ENCODE measurements at regions not wholly inside any gene's neighbourhood (a gene's known extent, or its start where the extent isn't known, plus 50 kb on each side); places are given as distances from the start of the nearest gene placed in this dataset.

DNA sequence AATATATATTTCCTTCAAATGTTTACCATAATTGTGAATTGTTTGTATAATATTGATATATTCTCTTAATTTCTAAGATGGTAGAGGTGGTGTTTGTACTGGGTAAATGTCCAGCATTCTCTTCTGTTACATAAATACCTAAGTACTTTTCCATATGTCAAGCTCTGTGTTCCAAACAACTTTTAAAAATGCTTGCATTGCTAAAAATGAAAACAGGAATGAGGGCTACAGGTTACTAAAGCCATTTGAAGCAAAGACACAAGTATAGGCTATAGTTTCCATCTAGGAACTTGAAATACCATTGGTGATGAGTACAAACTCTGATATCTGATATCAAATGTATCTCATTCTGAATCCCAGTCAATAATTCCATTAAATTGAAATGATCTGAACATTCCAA is 233.6 kb upstream of the SORCS1 start:
- DNase-seq, result no peak

DNA sequence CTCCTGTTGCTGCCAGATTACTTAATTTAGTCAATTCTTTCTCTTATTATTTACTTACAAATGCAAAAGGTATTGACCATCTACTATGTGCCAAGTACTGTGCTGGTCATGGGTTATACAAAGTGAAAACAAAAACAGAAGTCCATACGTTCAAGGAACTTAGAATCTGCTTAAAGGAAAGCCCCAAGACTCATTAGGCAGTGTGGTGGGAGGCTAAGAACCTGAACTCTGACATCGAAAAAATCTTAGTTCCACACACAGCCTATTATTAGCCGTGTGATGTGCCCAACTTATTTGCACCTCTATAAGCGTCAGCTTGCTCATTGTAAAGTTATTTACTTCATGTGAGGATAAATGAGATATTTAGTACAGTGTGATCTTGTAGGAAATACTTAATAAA is 227.4 kb upstream of the SORCS1 start:
- DNase-seq, result no peak

GRCh38 chr10:107390563-107390962 is 226.1 kb upstream of the SORCS1 start:
- no peak for DNase-seq

- DNase-seq, result no peak
Observed at GRCh38 chr10:107383357-107383756, 218.9 kb upstream of the SORCS1 start.

DNA sequence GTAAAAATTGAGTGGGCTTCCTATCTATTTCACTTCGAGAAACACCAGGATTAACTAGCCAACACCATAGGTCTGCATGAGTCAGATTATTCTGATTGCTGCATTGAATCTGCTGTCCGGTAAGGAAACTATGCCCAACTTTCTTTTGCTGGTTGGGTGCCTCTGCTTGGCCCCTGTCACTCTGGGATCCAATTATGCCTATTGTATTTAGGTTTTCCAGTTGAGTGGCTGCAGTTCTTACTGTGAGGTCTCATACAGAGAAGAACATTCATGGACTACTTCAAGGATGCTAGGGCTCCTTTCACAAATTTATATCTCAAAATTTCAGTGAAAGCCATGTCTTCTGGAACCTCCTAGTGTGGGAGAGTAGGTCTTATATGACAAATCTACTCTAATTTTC is 215.1 kb upstream of the SORCS1 start:
- no peak for DNase-seq

DNA sequence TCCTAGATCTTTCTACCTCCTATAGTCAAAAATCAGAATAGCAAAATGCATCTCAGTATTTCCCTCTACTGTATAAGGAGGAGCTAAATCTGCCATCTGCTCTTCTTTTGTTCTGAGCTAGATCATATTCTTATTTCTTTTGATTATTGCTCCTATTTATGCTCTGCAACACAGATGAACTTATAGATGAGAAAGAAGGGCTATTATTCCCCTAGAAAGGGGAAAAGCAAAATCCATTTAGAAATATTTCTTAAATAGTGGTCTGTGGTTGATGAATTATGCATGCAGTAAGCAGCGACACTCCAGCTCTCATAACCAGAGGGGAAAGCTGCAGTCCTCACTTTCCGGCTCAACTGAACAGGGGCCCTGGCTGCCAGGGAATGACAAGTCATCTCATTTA is 207.3 kb upstream of the SORCS1 start:
- DNase-seq, result no peak

- no peak for DNase-seq
Observed at GRCh38 chr10:107364872-107365271, 200.4 kb upstream of the SORCS1 start.

DNA sequence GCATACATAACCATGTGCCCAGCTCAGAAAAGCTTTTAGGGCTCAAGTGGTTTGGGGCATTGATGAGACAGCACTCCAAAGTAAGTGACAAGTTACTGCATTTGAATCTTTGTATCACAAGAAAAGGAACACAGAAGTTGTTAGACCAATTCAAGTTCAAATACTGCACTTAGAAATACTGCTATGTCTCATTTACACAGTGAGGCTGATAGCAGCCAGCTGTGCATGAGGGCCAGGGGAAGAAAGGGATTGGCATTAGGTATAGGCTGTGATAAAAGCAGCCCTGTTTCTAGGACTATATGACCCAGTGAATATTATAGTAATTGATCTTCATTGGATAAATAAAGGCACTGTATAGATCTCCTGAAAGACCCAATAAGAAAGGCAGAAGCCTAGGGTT is 197.8 kb upstream of the SORCS1 start:
- DNase-seq, result no peak

DNA sequence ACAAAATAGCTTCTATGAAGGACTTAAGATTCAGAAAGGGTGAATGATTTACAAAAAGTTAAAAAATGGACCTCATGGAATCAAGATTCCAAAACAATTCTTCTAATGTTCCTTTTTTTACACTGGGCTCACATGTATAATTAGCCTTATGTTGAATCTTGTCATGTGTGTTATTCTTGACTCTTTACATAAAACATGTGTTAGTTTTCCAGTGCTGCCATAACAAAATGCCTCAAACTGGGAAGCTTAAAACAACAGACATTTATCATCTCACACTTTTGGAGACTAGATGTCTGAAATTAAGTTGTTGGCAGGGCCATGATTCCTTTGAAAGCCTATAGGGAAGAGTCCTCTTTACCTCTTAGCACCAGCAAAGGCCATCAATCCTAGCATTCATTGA is 192.5 kb upstream of the SORCS1 start:
- no peak for DNase-seq

DNA sequence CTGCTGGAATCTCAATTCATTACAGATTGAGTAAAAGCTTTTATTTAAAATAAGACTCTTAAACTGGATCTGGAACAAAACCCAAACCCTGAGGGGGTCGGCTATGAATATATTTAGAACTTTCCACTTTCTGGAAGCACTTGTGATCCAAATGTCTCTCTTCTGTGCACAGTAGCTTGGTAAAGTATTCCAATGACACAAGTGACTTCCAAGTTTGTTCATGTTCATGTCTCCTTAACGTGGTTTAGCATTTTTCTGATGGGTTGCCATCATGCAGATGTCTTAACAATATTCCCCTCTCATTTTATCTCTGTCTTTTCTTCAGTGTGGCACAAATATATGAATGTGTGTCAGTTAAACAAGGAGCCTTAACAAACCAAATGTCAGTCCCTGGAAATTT is 191.9 kb upstream of the SORCS1 start:
- DNase-seq, result no peak

- DNase-seq, result no peak
Observed at GRCh38 chr10:107342711-107343110, 178.2 kb upstream of the SORCS1 start.

GRCh38 chr10:107341281-107341680 is 176.8 kb upstream of the SORCS1 start:
- DNase-seq, result no peak

DNA sequence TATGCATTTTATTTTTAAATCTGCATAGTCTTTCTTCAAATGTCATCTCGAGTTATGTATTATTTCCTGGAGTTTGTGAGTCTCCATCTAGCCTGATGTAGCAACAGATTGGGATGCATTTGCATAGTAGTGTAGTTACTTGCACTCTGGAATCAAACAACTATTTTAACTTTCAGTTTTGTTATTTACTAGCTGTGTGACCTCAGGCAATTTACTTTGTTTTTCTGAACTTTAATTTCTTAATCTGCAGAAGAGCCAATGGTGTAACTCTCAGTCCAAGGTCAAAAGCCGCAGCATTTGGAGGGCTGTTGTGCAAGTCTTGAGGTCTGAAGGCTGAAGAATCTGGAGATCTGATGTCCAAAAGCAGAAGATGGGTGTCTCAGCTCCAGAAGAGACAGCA is 175.8 kb upstream of the SORCS1 start:
- peak; percentile 89 for DNase-seq

GRCh38 chr10:107336061-107336460 is 171.6 kb upstream of the SORCS1 start:
- no peak for DNase-seq

- no peak for DNase-seq
Observed at GRCh38 chr10:107317592-107317991, 153.1 kb upstream of the SORCS1 start.

DNA sequence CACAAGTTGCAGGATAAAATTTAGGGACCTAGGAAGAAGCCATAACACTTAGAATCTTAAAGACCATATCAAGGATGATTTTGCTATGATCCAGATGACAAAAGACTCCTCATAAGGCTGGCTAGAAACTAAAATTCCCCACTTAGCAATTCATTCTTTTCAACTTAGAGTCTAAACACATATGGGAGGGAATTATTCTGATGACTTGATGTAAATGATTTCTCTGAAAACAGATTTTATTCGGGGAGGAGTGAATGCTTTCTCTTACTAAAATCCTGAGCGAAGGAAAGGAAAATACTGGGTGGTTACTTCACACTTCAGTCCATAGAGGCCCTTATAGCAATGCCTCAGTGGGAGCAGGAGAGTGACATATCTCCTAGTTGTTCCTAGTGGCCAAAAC is 138.7 kb upstream of the SORCS1 start:
- no peak for DNase-seq

DNA sequence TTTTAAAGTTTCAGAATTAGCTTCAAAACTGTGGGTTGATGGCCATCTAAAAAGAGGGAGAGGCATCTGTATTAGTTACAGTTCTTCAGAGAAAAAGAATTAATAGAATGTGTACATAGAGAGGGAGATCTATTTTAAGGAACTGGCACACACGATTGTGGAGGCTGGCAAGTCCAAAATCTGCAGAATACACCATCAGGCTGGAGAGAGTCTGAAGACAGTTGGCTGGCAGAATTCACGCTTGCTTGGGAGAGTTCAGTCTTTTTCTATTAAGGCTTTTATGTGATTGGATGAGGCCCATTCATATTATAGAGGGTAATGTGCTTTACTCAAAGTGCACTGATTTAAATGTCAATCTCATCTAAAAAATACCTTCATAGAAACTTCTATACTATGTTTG is 135.1 kb upstream of the SORCS1 start:
- DNase-seq, result no peak

DNA sequence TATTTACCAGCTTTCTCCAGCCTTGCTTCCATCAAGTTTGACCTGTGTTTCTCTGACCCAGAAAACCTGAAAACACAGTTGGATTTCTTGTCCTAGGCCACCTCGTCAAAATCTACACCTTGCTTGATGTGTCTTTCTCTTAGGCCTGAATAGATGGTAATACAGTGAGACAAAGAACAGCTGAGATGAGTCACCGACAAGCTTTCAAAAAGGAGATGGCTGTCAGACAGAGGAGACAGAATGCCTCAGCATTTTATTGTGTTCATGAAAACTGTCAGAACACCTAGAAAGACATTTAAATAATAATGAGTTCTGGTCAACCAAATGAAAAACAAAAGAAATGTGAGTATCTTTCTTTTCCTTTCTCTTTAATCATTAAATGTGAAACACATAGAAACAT is 119.7 kb upstream of the SORCS1 start:
- DNase-seq, result no peak

GRCh38 chr10:107280293-107280692 is 115.8 kb upstream of the SORCS1 start:
- peak; percentile 76 for DNase-seq

GRCh38 chr10:107277591-107277990 is 113.1 kb upstream of the SORCS1 start:
- DNase-seq, result no peak

GRCh38 chr10:107275806-107276205 is 111.3 kb upstream of the SORCS1 start:
- DNase-seq, result no peak

GRCh38 chr10:107269626-107270025 is 105.1 kb upstream of the SORCS1 start:
- DNase-seq, result no peak

DNA sequence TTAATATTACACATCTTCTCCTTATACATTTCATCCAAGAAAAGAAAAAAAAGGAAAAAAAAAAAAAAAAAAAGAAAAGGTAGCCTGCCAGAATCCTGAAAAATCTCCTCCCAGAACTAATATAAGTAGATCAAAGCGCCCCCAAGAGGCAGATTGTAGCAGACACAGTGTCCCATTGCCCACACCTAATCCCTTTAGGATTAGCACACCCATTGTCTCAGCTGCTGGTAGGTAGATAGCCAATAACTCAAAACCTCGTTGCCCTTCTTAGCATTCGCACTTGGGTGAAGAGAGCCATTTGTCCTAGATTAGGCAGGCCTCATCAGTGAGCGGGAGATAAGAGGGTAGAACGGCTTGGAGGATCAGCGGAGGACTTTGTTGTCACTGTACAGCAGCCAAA is 100.2 kb upstream of the SORCS1 start:
- DNase-seq, result no peak

DNA sequence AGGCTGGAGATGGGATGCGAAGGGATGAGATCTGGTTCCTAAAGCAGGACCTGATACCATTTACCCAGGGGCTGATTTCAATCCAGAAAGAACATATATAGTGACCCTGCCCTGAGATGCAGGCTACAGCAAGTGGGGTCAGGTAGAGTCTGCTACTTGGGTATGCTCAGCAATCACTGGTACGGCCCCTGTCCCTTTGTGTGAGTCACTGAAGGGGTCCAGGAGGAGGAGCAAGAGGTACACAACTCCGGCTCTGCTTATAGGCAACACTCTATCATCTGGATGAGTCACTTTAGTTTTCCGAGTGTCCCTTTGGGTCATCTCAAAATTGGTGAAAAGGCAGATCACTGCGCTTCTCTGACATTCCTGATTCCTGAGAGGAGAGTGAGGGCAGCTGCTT is 79.6 kb upstream of the SORCS1 start:
- no peak for DNase-seq

DNA sequence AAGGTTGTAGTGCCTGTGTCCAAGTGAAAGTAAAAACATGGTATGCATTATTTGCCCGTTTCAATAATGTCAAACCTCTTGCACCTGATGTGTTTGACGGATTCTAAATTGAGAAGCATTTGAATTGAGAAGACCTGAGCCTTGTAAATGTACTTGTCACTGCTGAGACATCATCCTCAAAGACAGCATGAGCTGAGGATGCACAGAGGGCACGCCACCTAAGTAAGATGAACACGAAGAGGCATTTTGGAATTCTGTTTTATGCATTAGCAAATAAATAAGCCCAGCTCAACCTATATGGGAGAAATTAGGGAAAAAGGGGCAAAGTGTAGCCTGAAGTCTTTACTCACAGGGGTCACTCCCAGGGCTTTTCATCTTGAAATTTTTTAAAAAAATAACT is 73.8 kb upstream of the SORCS1 start:
- no peak for DNase-seq

GRCh38 chr10:107232013-107232412 is 67.5 kb upstream of the SORCS1 start:
- DNase-seq, result peak; percentile 75

All from MV-4-11 (cell line).